Cardiac fibroblast (primary cell): ENCODE measurements at regions not wholly inside any gene's neighbourhood (a gene's known extent, or its start where the extent isn't known, plus 50 kb on each side); places are given as distances from the start of the nearest gene placed in this dataset.

ENCODE experiments used
- DNase-seq, 2 donors: peaks; one replicate each; pipeline versions ENCODE4 v3.0.0 to v3.0.0-alpha.2; 2010; ENCODE audit warnings: low read depth in 2 of 2
- H3K4me3 ChIP-seq, 2 donors: replicated peaks in 1 of 2; 1 replicate in 1 of 2; 2 replicates in 1 of 2; pipeline ENCODE4 v1.5.1; 2011; ENCODE audit warnings: low read depth in 2 of 2, low read length in 2 of 2, mild to moderate bottlenecking in 2 of 2, moderate library complexity in 1 of 2
- CTCF ChIP-seq: IDR thresholded peaks from one replicate; pipeline ENCODE4 v1.5.1; 2011; ENCODE audit warnings: low read depth, mild to moderate bottlenecking, low read length, inconsistent platforms

GRCh38 chr1:58390091-58390490 lies 156.4 kb downstream of the OMA1 start:
- no peak for DNase-seq
- H3K4me3 ChIP-seq, result no peak overlapping the region
- no peak for TF ChIP-seq CTCF

- no peak for DNase-seq
- TF ChIP-seq CTCF, result no peak
- no peak overlapping the region for H3K4me3 ChIP-seq
Observed at GRCh38 chr1:58380345-58380744, 166.2 kb downstream of the OMA1 start.

GRCh38 chr1:58367217-58367616 lies 179.3 kb downstream of the OMA1 start:
- TF ChIP-seq CTCF, result no peak
- H3K4me3 ChIP-seq, result no peak overlapping the region
- no peak for DNase-seq

GRCh38 chr1:58365328-58365727 lies 181.2 kb downstream of the OMA1 start:
- no peak for DNase-seq
- no peak overlapping the region for H3K4me3 ChIP-seq
- TF ChIP-seq CTCF, result no peak

- no peak overlapping the region for H3K4me3 ChIP-seq
- no peak for DNase-seq
- no peak for TF ChIP-seq CTCF
Observed at GRCh38 chr1:58363585-58363984, 182.9 kb downstream of the OMA1 start.

GRCh38 chr1:58361134-58361533 lies 185.4 kb downstream of the OMA1 start:
- no peak for TF ChIP-seq CTCF
- DNase-seq, result no peak

GRCh38 chr1:58358346-58358745 lies 188.2 kb downstream of the OMA1 start:
- DNase-seq, result peak; percentile 1 to 15
- TF ChIP-seq CTCF, result no peak
- H3K4me3 ChIP-seq, result no peak overlapping the region

More at GRCh38 chr1:58361134-58361533, 185.4 kb downstream of the OMA1 start:
- H3K4me3 ChIP-seq, result no peak overlapping the region
